UCSD-AML1 (cell line): ENCODE measurements at regions not wholly inside any gene's neighbourhood (a gene's known extent, or its start where the extent isn't known, plus 50 kb on each side); places are given as distances from the start of the nearest gene placed in this dataset.

ENCODE experiments used
- DNase-seq: peaks from one replicate; lab custom pipeline; 2025; ENCODE audit not compliant: unreplicated experiment; lab: John Stamatoyannopoulos, UW

- no peak for DNase-seq
Observed at GRCh38 chr11:119798656-119799055, 69.7 kb upstream of the NECTIN1 start.

DNA sequence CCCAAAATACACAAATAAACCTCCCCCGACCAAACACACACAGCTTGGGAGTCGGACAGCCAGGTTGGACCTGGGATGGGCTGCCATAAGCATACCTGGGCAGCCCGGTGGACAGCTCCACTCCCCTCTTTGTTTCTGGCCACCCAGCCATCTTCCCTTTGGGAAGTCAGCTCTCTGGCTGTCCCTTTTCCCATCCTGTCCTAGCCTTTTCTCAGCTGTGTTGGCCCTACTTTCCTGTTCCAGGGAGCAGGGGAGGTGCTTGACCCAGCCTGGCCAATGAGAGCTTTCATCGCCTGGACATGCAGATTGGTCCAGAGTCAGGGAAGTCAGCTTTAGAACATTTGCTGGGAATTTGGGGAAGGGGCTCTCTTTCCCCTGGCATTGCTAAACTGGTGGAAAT is 68.7 kb upstream of the NECTIN1 start:
- no peak for DNase-seq

DNA sequence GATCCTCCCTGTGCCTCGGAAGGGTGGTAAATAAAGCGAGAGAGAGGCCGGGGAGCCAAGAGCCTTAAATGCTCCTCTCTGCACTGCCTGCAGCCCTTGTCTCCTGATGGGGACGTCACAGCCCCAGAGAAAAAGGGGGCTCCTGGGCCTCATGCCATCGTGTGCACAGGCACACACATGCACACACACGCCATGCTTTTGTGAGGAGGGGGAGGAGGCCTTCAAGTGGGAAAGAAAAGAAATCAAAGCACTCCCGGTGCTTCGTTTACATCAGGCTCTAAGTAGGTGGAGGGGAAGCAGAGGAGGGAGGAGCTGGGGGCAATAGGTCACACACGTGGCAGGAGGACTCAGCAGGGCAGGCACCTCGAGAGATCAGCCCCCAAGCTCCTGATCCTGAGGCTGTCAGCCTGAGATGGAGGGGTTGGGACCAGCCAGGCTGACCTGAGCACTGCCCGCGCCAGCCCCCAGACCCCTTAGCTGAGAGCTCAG is 68.2 kb upstream of the NECTIN1 start:
- no peak for DNase-seq

DNA sequence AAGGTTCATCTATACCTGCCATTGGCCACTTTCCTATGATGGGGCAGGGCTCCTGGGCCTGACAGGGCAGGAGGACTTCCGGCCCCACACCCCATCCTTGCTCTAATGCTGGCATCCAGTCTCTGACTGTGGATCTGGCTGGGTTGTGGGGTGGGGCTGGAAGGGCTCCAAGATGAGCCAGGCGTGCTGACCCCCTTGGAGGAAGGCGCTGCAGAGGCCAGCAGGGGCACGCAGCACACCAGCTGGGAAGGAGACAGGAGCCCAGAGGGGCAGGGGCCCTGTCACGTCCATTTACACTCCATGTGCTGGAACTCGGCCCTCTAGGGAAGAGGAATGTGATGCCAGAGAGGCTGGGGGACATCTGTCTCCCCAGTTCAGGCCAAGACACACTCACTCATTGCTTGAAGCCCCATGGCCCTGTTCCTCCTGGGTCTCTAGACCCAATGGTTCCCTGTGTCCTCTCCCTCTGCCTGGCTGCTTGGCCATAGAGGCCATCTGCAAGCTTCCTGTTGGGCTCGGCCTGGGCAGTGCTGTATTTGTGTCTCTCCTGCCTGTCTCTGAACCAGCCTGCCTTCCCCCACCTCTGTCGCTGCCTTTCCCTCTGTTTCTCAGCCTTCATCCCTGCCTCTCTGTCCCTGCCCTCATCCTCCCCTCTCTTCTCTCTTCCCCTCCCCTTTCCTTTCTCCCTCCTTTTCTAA is 67.5 kb upstream of the NECTIN1 start:
- no peak for DNase-seq

DNA sequence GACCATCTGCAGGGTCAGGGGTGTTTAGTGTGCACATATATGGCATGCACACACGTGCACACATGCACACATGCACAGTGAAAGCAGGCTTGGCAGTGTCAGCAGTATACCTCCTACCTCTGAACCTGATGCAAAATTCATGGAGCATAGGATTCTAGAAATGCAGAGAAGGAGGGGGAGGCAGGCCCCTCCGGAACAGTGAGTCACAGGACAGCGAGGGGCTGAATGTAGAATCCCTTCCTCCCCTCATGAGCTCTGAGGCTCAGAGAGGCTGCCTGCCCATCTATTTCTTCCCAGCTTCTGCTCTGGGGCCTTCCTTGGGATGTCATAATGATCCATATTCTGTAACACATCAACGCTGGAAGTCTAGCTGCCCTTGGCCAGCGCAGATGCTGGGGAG is 66.7 kb upstream of the NECTIN1 start:
- no peak for DNase-seq

- no peak for DNase-seq
Observed at GRCh38 chr11:119795231-119795630, 66.2 kb upstream of the NECTIN1 start.

GRCh38 chr11:119794756-119795155 is 65.8 kb upstream of the NECTIN1 start:
- no peak for DNase-seq

DNA sequence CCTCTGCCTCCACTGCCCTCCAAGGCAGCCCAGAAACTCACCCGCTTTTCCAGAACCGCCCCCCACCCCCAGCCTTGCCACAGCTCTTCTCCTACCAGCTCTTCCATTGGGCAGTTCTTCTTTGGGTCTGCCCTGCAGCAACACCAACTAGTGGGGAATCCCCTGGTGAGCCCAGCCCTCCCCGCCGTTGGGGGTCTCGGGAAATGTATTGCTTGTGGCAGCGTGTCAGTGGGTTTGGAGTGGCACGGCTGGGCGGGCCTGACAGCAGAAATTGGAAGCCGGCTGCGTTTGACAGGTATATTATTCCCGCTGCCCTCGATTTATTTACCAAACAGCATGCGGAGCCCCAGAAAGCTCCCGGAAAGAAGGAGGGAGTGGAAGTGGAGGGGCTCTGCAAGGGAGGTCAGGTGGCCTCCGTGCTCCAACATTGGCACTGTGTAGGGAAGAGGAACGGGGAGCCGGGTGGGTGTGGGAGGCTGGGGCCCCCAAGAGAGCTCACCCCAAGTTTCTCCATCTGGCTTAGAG is 65.2 kb upstream of the NECTIN1 start:
- DNase-seq, result no peak

- no peak for DNase-seq
Observed at GRCh38 chr11:119793335-119793984, 64.5 kb upstream of the NECTIN1 start.

GRCh38 chr11:119791701-119792151 is 62.7 kb upstream of the NECTIN1 start:
- no peak for DNase-seq

GRCh38 chr11:119791047-119791446 is 62.0 kb upstream of the NECTIN1 start:
- DNase-seq, result no peak

GRCh38 chr11:119790476-119790875 is 61.5 kb upstream of the NECTIN1 start:
- DNase-seq, result no peak

- no peak for DNase-seq
Observed at GRCh38 chr11:119789766-119790407, 60.9 kb upstream of the NECTIN1 start.

GRCh38 chr11:119788911-119789560 is 60.0 kb upstream of the NECTIN1 start:
- no peak for DNase-seq

- no peak for DNase-seq
Observed at GRCh38 chr11:119788096-119788883, 59.3 kb upstream of the NECTIN1 start.

DNA sequence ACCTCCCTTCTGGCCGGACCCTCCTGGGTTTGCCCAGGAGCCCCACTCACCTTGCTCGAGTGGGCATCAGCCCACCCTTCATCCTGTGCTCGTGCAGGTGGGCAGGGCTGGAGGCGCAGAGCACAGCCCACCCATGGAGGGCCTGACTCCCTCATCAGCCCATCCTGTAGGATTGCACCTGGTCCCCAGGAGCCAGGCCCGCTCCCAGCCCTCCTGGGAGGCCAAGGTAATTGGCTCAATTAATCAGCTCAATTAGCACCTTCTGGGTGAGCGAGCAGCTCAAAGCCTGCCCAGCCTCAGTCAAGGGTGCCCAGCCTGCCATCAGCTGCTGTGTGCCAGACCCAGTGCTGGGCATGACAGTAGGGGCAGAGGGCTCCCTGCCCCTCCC is 58.1 kb upstream of the NECTIN1 start:
- no peak for DNase-seq

DNA sequence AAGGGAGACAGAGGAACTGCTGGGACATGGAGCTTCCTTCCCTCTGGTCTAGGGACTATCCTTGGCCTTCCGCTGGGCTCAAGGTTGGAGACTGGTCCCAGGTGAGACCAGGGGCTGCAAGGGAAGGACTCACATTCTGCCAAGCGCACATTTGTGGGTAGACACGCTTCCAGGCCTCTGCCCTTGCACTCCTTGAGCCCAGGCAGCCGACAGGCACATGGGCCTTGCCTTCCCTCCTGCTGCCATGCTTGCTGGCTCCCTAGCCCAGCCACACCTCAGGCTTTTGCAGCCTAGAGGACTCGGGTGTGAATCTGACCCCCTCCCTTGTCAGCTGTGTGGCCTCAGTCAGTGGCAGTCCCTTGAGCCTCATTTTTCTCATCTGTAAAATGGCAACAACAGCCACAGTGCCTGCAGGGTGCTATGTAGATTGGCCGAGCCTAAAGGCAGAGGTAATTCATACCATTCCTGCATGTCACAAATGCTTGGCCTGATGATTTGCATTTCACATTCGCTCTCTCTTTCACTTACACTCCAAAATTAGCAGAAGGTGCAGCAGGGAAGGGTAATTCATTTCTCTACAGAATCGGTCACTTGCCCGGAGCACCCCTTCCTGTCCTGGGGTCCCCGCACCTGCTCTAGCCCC is 57.6 kb upstream of the NECTIN1 start:
- no peak for DNase-seq

DNA sequence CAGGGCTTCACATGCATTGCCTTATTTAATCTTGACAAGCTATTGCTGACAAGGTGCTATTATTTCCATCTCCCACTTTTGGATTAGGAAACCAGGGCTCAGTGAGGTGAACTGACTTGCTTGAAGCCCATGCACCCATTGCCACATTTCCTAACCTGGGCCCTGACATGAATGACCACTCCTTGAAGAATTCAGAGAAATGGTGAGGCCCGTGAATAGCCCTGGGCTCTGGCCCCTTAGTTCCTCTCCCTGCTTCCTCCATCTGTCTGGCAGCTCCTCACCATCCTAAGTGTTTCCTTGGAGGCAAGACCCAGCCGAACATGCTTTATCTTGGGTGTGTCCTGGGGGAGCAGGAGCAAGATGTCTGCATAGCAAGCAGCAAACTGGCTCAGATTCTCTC is 56.1 kb upstream of the NECTIN1 start:
- no peak for DNase-seq

GRCh38 chr11:119784421-119784820 is 55.4 kb upstream of the NECTIN1 start:
- no peak for DNase-seq
